ENCODE measurements at regions not wholly inside any gene's neighbourhood (a gene's known extent, or its start where the extent isn't known, plus 50 kb on each side); places are given as distances from the start of the nearest gene placed in this dataset.
"Not testable (repeated sequence)": the region's sequence is repeated elsewhere in the genome, so short reads cannot be mapped to it uniquely, and the experiment has no call there.

- H3K27ac ChIP-seq (ENCODE audit: insufficient read depth, low read length, poor library complexity, severe bottlenecking) = no peak overlapping the region
- H3K9me3 ChIP-seq (ENCODE audit: control insufficient read depth in 2 of 2, low read length in 2 of 2) = no peaks in the 10 kb centered on the region
- H3K4me1 Mint-ChIP-seq = no peaks in the 10 kb centered on the region
- no peak overlapping the region for H3K27ac Mint-ChIP-seq
- H3K27me3 Mint-ChIP-seq = no peaks in the 10 kb centered on the region
- ATAC-seq (ENCODE audit: low read depth in 2 of 2) (no peak), DNase-seq (no peak)
- no peaks in the 10 kb centered on the region for H3K36me3 Mint-ChIP-seq
- no peak overlapping the region for H3K4me3 Mint-ChIP-seq
- no peaks in the 10 kb centered on the region for H3K4me1 ChIP-seq (ENCODE audit: control insufficient read depth, insufficient read depth, low read length, poor library complexity, severe bottlenecking)
- H3K4me3 ChIP-seq (ENCODE audit: low read depth, low read length) = no peak overlapping the region
- no peaks in the 10 kb centered on the region for H3K27me3 ChIP-seq (ENCODE audit: control insufficient read depth, insufficient read depth, low read length)
- peaks cover 0 to 3% (median 0%) of the 10 kb centered on the region in 7 donors for H3K9me3 Mint-ChIP-seq
- no peaks in the 10 kb centered on the region for H3K36me3 ChIP-seq (ENCODE audit: control insufficient read depth, insufficient read depth, low read length)
These were observed 61.6 kb upstream of the WDR11 start for GRCh38 chr10:120789303-120790203.

- ATAC-seq (ENCODE audit: low read depth in 2 of 2) (no peak), DNase-seq (no peak)
- Histone ChIP-seq H3K27ac (ENCODE audit: insufficient read depth, low read length, poor library complexity, severe bottlenecking) (no peak overlapping the region), H3K4me3 (ENCODE audit: low read depth, low read length) (no peak overlapping the region), H3K36me3 (ENCODE audit: control insufficient read depth, insufficient read depth, low read length) (no peaks in the 10 kb centered on the region), H3K9me3 (ENCODE audit: control insufficient read depth in 2 of 2, low read length in 2 of 2) (no peaks in the 10 kb centered on the region), H3K27me3 (ENCODE audit: control insufficient read depth, insufficient read depth, low read length) (no peaks in the 10 kb centered on the region), H3K4me1 (ENCODE audit: control insufficient read depth, insufficient read depth, low read length, poor library complexity, severe bottlenecking) (no peaks in the 10 kb centered on the region)
- Mint-ChIP-seq H3K4me3 (no peak overlapping the region), H3K9me3 (peaks cover 0 to 3% (median 0%) of the 10 kb centered on the region in 7 donors), H3K27me3 (no peaks in the 10 kb centered on the region), H3K4me1 (no peaks in the 10 kb centered on the region), H3K36me3 (no peaks in the 10 kb centered on the region), H3K27ac (no peak overlapping the region)
These were observed 59.8 kb upstream of the WDR11 start for GRCh38 chr10:120791316-120791715.

GRCh38 chr10:120793088-120793487, 58.1 kb upstream of the WDR11 start:
- Mint-ChIP-seq H3K27ac (no peak overlapping the region), H3K36me3 (no peaks in the 10 kb centered on the region), H3K9me3 (peaks cover 0 to 3% (median 0%) of the 10 kb centered on the region in 7 donors), H3K27me3 (no peaks in the 10 kb centered on the region), H3K4me1 (no peaks in the 10 kb centered on the region), H3K4me3 (no peak overlapping the region)
- H3K4me3 ChIP-seq (ENCODE audit: low read depth, low read length) = no peak overlapping the region
- no peaks in the 10 kb centered on the region for H3K4me1 ChIP-seq (ENCODE audit: control insufficient read depth, insufficient read depth, low read length, poor library complexity, severe bottlenecking)
- ATAC-seq (ENCODE audit: low read depth in 2 of 2) (no peak), DNase-seq (no peak)
- no peaks in the 10 kb centered on the region for H3K9me3 ChIP-seq (ENCODE audit: control insufficient read depth in 2 of 2, low read length in 2 of 2)
- no peaks in the 10 kb centered on the region for H3K27me3 ChIP-seq (ENCODE audit: control insufficient read depth, insufficient read depth, low read length)
- no peak overlapping the region for H3K27ac ChIP-seq (ENCODE audit: insufficient read depth, low read length, poor library complexity, severe bottlenecking)
- no peaks in the 10 kb centered on the region for H3K36me3 ChIP-seq (ENCODE audit: control insufficient read depth, insufficient read depth, low read length)

GRCh38 chr10:120794390-120794789, 56.8 kb upstream of the WDR11 start:
- no peak overlapping the region for H3K4me3 Mint-ChIP-seq
- no peaks in the 10 kb centered on the region for H3K36me3 Mint-ChIP-seq
- H3K27me3 Mint-ChIP-seq = no peaks in the 10 kb centered on the region
- H3K4me1 Mint-ChIP-seq = no peaks in the 10 kb centered on the region
- no peaks in the 10 kb centered on the region for H3K36me3 ChIP-seq (ENCODE audit: control insufficient read depth, insufficient read depth, low read length)
- no peak overlapping the region for H3K4me3 ChIP-seq (ENCODE audit: low read depth, low read length)
- no peak overlapping the region for H3K27ac ChIP-seq (ENCODE audit: insufficient read depth, low read length, poor library complexity, severe bottlenecking)
- no peaks in the 10 kb centered on the region for H3K9me3 ChIP-seq (ENCODE audit: control insufficient read depth in 2 of 2, low read length in 2 of 2)
- DNase-seq (no peak), ATAC-seq (ENCODE audit: low read depth in 2 of 2) (no peak)
- no peaks in the 10 kb centered on the region for H3K27me3 ChIP-seq (ENCODE audit: control insufficient read depth, insufficient read depth, low read length)
- peaks cover 0 to 3% (median 0%) of the 10 kb centered on the region in 7 donors for H3K9me3 Mint-ChIP-seq
- no peaks in the 10 kb centered on the region for H3K4me1 ChIP-seq (ENCODE audit: control insufficient read depth, insufficient read depth, low read length, poor library complexity, severe bottlenecking)
- H3K27ac Mint-ChIP-seq = no peak overlapping the region

GRCh38 chr10:120798276-120798675, 52.9 kb upstream of the WDR11 start:
- H3K9me3 Mint-ChIP-seq; H3K27me3 Mint-ChIP-seq; H3K27me3 ChIP-seq (ENCODE audit: control insufficient read depth, insufficient read depth, low read length); H3K4me1 Mint-ChIP-seq; H3K4me3 Mint-ChIP-seq; DNase-seq; H3K36me3 Mint-ChIP-seq; H3K27ac Mint-ChIP-seq; ATAC-seq (ENCODE audit: low read depth in 2 of 2); H3K9me3 ChIP-seq (ENCODE audit: control insufficient read depth in 2 of 2, low read length in 2 of 2); H3K27ac ChIP-seq (ENCODE audit: insufficient read depth, low read length, poor library complexity, severe bottlenecking); H3K4me3 ChIP-seq (ENCODE audit: low read depth, low read length); H3K36me3 ChIP-seq (ENCODE audit: control insufficient read depth, insufficient read depth, low read length); H3K4me1 ChIP-seq (ENCODE audit: control insufficient read depth, insufficient read depth, low read length, poor library complexity, severe bottlenecking): not testable (repeated sequence)

GRCh38 chr10:120799849-120800248, 51.3 kb upstream of the WDR11 start:
- H3K27ac Mint-ChIP-seq = no peak overlapping the region
- Histone ChIP-seq H3K4me1 (ENCODE audit: control insufficient read depth, insufficient read depth, low read length, poor library complexity, severe bottlenecking) (no peaks in the 10 kb centered on the region), H3K27ac (ENCODE audit: insufficient read depth, low read length, poor library complexity, severe bottlenecking) (no peak overlapping the region), H3K9me3 (ENCODE audit: control insufficient read depth in 2 of 2, low read length in 2 of 2) (no peaks in the 10 kb centered on the region), H3K27me3 (ENCODE audit: control insufficient read depth, insufficient read depth, low read length) (peaks cover 6% of the 10 kb centered on the region), H3K4me3 (ENCODE audit: low read depth, low read length) (no peak overlapping the region), H3K36me3 (ENCODE audit: control insufficient read depth, insufficient read depth, low read length) (no peaks in the 10 kb centered on the region)
- no peaks in the 10 kb centered on the region for H3K36me3 Mint-ChIP-seq
- H3K4me1 Mint-ChIP-seq = no peaks in the 10 kb centered on the region
- no peak overlapping the region for H3K4me3 Mint-ChIP-seq
- no peak for ATAC-seq (ENCODE audit: low read depth in 2 of 2)
- peaks cover 5% of the 10 kb centered on the region for H3K27me3 Mint-ChIP-seq
- H3K9me3 Mint-ChIP-seq = no peaks in the 10 kb centered on the region
- no peak for DNase-seq

- Histone ChIP-seq H3K9me3 (ENCODE audit: control insufficient read depth in 2 of 2, low read length in 2 of 2) (no peaks in the 10 kb centered on the region), H3K27ac (ENCODE audit: insufficient read depth, low read length, poor library complexity, severe bottlenecking) (no peak overlapping the region), H3K4me1 (ENCODE audit: control insufficient read depth, insufficient read depth, low read length, poor library complexity, severe bottlenecking) (no peaks in the 10 kb centered on the region), H3K4me3 (ENCODE audit: low read depth, low read length) (no peak overlapping the region), H3K27me3 (ENCODE audit: control insufficient read depth, insufficient read depth, low read length) (peaks cover 6% of the 10 kb centered on the region), H3K36me3 (ENCODE audit: control insufficient read depth, insufficient read depth, low read length) (no peaks in the 10 kb centered on the region)
- Mint-ChIP-seq H3K36me3 (no peaks in the 10 kb centered on the region), H3K4me3 (no peak overlapping the region), H3K27me3 (peaks cover 5% of the 10 kb centered on the region), H3K27ac (no peak overlapping the region), H3K9me3 (no peaks in the 10 kb centered on the region), H3K4me1 (no peaks in the 10 kb centered on the region)
- DNase-seq (no peak), ATAC-seq (ENCODE audit: low read depth in 2 of 2) (no peak)
These were observed 50.4 kb upstream of the WDR11 start for GRCh38 chr10:120800528-120801323.

All from CD4-positive, CD25-positive, alpha-beta regulatory T cell (primary cell).